Stomach (tissue), 4 donors: ENCODE measurements at regions not wholly inside any gene's neighbourhood (a gene's known extent, or its start where the extent isn't known, plus 50 kb on each side); places are given as distances from the start of the nearest gene placed in this dataset.

ENCODE experiments used
- EP300 ChIP-seq: sonication (generic); formaldehyde crosslinking; IDR thresholded peaks from one replicate; pipeline ENCODE4 v1.6.1; 2017; ENCODE audit warnings: antibody characterized with exemption
- POLR2A ChIP-seq, 4 donors: fragments of 450-650 bp; IDR thresholded peaks; one replicate each; pipeline ENCODE4 v1.6.1; 2016; ENCODE audit warnings: antibody characterized with exemption in 4 of 4, control low read depth in 2 of 4, mild to moderate bottlenecking in 1 of 4, moderate library complexity in 1 of 4
- POLR2AphosphoS5 ChIP-seq, 3 donors: sonication (generic); formaldehyde crosslinking; IDR thresholded peaks; one replicate each; pipeline ENCODE4 v1.6.1; 2016; ENCODE audit warnings: antibody characterized with exemption in 3 of 3
- TF ChIP-seq, protein P1 (sequence below), 7 experiments: fragments of 450-650 bp in 4 of 7; fragments of 200-600 bp in 3 of 7; sonication (generic) in 3 of 7; IDR thresholded peaks; one replicate each; pipeline ENCODE4 v1.5.1; 2016 to 2019; ENCODE audit warnings: antibody characterized with exemption in 7 of 7, control low read depth in 2 of 7, mild to moderate bottlenecking in 1 of 7

- TF ChIP-seq POLR2A (IDR thresholded peaks at IDR 0.05) (no peak), EP300 (no peak), POLR2AphosphoS5 (IDR thresholded peaks at IDR 0.05) (no peak)
- TF ChIP-seq, protein P1, sequence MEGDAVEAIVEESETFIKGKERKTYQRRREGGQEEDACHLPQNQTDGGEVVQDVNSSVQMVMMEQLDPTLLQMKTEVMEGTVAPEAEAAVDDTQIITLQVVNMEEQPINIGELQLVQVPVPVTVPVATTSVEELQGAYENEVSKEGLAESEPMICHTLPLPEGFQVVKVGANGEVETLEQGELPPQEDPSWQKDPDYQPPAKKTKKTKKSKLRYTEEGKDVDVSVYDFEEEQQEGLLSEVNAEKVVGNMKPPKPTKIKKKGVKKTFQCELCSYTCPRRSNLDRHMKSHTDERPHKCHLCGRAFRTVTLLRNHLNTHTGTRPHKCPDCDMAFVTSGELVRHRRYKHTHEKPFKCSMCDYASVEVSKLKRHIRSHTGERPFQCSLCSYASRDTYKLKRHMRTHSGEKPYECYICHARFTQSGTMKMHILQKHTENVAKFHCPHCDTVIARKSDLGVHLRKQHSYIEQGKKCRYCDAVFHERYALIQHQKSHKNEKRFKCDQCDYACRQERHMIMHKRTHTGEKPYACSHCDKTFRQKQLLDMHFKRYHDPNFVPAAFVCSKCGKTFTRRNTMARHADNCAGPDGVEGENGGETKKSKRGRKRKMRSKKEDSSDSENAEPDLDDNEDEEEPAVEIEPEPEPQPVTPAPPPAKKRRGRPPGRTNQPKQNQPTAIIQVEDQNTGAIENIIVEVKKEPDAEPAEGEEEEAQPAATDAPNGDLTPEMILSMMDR (IDR thresholded peaks at IDR 0.05): no peak
Observed at GRCh38 chr3:102750322-102750721, 315.5 kb downstream of the ZPLD1 start.
